GM23338 (cell line): ENCODE measurements at regions not wholly inside any gene's neighbourhood (a gene's known extent, or its start where the extent isn't known, plus 50 kb on each side); places are given as distances from the start of the nearest gene placed in this dataset.

Source experiments
- EZH2 ChIP-seq: fragments of 200-600 bp; sonication (generic); IDR thresholded peaks from one replicate; pipeline ENCODE4 v1.8.0; 2017; ENCODE audit warnings: antibody characterized with exemption, mild to moderate bottlenecking, low read depth; ENCODE audit not compliant: unreplicated experiment
- EZH2phosphoT487 ChIP-seq: fragments of 200-600 bp; sonication (generic); IDR thresholded peaks from one replicate; pipeline ENCODE4 v1.8.1; 2018; ENCODE audit warnings: antibody characterized with exemption; ENCODE audit not compliant: unreplicated experiment
- POLR2AphosphoS5 ChIP-seq: IDR thresholded peaks from 2 replicates; pipeline ENCODE4 v1.6.1; 2016; ENCODE audit warnings: antibody characterized with exemption, low read depth
- ZNF114 ChIP-seq: fragments of 250-450 bp; sonication (Bioruptor Pico); IDR thresholded peaks from 2 replicates; pipeline ENCODE4 v1.5.0; 2020; ENCODE audit warnings: mild to moderate bottlenecking, moderate library complexity
- TF ChIP-seq, protein P1 (sequence below), 2 experiments: fragments of 200-600 bp in 1 of 2; sonication (generic) in 1 of 2; conservative IDR thresholded peaks; 2 replicates each; pipeline versions ENCODE4 v1.5.1 to v1.6.1; 2016 to 2017; ENCODE audit warnings: antibody characterized with exemption in 2 of 2, low read depth in 2 of 2, mild to moderate bottlenecking in 2 of 2, moderate library complexity in 1 of 2
- TF ChIP-seq, protein P2 (sequence below): IDR thresholded peaks from one replicate; pipeline ENCODE4 v1.6.1; 2018; ENCODE audit warnings: antibody characterized with exemption; ENCODE audit not compliant: unreplicated experiment
- TF ChIP-seq, protein P3 (sequence below): fragments of 250-450 bp; sonication (Bioruptor Pico); IDR thresholded peaks from 2 replicates; pipeline ENCODE4 v1.5.0; 2020; ENCODE audit warnings: mild to moderate bottlenecking, moderate library complexity

DNA sequence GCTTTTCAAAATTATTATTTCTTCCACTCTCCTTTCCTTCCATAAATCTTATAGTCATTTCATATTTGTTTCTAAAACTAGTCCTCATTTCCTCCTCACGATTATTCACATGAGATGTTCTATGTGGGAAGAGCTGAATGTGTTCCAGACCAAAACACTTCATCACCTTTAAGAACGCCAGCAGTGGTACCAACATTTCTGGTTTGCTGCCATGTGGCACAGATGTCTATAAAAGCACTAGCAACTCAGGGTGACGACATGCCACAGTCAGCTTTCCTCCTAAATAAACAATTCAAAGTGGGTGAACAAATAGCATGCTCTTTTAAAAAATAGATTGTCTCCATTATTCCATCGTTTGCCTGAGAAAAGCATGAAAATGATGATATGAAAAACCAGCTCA, 1217.8 kb upstream of the ADGRL2 start:
- TF ChIP-seq, protein P1, sequence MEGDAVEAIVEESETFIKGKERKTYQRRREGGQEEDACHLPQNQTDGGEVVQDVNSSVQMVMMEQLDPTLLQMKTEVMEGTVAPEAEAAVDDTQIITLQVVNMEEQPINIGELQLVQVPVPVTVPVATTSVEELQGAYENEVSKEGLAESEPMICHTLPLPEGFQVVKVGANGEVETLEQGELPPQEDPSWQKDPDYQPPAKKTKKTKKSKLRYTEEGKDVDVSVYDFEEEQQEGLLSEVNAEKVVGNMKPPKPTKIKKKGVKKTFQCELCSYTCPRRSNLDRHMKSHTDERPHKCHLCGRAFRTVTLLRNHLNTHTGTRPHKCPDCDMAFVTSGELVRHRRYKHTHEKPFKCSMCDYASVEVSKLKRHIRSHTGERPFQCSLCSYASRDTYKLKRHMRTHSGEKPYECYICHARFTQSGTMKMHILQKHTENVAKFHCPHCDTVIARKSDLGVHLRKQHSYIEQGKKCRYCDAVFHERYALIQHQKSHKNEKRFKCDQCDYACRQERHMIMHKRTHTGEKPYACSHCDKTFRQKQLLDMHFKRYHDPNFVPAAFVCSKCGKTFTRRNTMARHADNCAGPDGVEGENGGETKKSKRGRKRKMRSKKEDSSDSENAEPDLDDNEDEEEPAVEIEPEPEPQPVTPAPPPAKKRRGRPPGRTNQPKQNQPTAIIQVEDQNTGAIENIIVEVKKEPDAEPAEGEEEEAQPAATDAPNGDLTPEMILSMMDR (conservative IDR thresholded peaks at IDR 0.05; ENCODE audit: low read depth in 2 of 2) = no peak
- no peak for TF ChIP-seq EZH2
- TF ChIP-seq, protein P2, sequence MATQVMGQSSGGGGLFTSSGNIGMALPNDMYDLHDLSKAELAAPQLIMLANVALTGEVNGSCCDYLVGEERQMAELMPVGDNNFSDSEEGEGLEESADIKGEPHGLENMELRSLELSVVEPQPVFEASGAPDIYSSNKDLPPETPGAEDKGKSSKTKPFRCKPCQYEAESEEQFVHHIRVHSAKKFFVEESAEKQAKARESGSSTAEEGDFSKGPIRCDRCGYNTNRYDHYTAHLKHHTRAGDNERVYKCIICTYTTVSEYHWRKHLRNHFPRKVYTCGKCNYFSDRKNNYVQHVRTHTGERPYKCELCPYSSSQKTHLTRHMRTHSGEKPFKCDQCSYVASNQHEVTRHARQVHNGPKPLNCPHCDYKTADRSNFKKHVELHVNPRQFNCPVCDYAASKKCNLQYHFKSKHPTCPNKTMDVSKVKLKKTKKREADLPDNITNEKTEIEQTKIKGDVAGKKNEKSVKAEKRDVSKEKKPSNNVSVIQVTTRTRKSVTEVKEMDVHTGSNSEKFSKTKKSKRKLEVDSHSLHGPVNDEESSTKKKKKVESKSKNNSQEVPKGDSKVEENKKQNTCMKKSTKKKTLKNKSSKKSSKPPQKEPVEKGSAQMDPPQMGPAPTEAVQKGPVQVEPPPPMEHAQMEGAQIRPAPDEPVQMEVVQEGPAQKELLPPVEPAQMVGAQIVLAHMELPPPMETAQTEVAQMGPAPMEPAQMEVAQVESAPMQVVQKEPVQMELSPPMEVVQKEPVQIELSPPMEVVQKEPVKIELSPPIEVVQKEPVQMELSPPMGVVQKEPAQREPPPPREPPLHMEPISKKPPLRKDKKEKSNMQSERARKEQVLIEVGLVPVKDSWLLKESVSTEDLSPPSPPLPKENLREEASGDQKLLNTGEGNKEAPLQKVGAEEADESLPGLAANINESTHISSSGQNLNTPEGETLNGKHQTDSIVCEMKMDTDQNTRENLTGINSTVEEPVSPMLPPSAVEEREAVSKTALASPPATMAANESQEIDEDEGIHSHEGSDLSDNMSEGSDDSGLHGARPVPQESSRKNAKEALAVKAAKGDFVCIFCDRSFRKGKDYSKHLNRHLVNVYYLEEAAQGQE = no peak
- no peak for TF ChIP-seq POLR2AphosphoS5
- TF ChIP-seq EZH2phosphoT487 = no peak
- no peak for TF ChIP-seq ZNF114 (CRISPR knock-in tag)
- TF ChIP-seq, protein P3, sequence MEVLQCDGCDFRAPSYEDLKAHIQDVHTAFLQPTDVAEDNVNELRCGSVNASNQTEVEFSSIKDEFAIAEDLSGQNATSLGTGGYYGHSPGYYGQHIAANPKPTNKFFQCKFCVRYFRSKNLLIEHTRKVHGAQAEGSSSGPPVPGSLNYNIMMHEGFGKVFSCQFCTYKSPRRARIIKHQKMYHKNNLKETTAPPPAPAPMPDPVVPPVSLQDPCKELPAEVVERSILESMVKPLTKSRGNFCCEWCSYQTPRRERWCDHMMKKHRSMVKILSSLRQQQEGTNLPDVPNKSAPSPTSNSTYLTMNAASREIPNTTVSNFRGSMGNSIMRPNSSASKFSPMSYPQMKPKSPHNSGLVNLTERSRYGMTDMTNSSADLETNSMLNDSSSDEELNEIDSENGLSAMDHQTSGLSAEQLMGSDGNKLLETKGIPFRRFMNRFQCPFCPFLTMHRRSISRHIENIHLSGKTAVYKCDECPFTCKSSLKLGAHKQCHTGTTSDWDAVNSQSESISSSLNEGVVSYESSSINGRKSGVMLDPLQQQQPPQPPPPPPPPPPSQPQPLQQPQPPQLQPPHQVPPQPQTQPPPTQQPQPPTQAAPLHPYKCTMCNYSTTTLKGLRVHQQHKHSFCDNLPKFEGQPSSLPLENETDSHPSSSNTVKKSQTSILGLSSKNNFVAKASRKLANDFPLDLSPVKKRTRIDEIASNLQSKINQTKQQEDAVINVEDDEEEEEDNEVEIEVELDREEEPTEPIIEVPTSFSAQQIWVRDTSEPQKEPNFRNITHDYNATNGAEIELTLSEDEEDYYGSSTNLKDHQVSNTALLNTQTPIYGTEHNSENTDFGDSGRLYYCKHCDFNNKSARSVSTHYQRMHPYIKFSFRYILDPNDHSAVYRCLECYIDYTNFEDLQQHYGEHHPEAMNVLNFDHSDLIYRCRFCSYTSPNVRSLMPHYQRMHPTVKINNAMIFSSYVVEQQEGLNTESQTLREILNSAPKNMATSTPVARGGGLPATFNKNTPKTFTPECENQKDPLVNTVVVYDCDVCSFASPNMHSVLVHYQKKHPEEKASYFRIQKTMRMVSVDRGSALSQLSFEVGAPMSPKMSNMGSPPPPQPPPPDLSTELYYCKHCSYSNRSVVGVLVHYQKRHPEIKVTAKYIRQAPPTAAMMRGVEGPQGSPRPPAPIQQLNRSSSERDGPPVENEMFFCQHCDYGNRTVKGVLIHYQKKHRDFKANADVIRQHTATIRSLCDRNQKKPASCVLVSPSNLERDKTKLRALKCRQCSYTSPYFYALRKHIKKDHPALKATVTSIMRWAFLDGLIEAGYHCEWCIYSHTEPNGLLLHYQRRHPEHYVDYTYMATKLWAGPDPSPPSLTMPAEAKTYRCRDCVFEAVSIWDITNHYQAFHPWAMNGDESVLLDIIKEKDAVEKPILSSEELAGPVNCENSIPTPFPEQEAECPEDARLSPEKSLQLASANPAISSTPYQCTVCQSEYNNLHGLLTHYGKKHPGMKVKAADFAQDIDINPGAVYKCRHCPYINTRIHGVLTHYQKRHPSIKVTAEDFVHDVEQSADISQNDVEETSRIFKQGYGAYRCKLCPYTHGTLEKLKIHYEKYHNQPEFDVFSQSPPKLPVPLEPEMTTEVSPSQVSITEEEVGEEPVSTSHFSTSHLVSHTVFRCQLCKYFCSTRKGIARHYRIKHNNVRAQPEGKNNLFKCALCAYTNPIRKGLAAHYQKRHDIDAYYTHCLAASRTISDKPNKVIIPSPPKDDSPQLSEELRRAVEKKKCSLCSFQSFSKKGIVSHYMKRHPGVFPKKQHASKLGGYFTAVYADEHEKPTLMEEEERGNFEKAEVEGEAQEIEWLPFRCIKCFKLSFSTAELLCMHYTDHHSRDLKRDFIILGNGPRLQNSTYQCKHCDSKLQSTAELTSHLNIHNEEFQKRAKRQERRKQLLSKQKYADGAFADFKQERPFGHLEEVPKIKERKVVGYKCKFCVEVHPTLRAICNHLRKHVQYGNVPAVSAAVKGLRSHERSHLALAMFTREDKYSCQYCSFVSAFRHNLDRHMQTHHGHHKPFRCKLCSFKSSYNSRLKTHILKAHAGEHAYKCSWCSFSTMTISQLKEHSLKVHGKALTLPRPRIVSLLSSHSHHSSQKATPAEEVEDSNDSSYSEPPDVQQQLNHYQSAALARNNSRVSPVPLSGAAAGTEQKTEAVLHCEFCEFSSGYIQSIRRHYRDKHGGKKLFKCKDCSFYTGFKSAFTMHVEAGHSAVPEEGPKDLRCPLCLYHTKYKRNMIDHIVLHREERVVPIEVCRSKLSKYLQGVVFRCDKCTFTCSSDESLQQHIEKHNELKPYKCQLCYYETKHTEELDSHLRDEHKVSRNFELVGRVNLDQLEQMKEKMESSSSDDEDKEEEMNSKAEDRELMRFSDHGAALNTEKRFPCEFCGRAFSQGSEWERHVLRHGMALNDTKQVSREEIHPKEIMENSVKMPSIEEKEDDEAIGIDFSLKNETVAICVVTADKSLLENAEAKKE (CRISPR knock-in tag) = no peak
